ENCODE measurements at regions not wholly inside any gene's neighbourhood (a gene's known extent, or its start where the extent isn't known, plus 50 kb on each side); places are given as distances from the start of the nearest gene placed in this dataset.

DNA sequence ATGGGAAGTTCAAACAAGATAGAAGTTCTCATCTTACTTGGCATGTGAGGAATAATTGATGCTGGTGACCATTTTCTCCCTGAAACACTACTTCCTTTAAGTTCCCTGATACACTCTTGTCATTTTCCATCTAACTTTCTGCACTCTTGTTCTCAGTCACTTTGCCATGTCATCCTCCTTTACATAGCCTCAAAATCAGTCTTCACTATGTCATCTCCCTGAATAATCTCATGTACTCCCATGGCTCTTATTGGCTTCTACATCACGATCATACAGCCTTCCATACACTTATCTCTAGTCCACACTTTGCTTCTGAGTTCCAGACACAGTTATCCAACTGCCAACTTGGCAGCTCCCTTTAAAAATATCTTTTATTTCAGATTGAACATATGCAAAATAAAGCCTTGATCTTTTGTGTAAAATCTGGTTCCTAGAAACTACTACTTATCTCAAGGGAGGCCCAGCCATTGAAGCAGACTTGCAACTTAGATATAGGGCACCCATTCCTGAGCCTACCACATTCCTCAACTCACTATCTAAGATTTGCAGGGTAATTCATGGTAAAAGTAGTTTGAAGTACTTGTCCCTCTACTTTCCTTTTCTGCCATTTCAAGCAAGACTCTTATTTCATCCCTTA, 1070.2 kb upstream of the NXPH2 start:
- TF ChIP-seq SIN3A (IDR thresholded peaks at IDR 0.05; ENCODE audit: borderline replicate concordance, low read depth, low read length) (no peak), CTCF (IDR thresholded peaks at IDR 0.05) (no peak), RAD21 (IDR thresholded peaks at IDR 0.05; ENCODE audit: low read length) (no peak), POLR2AphosphoS5 (IDR thresholded peaks at IDR 0.05; ENCODE audit: low read depth, low read length) (no peak), FOXM1 (IDR thresholded peaks at IDR 0.05; ENCODE audit: low read depth) (no peak), REST (IDR thresholded peaks at IDR 0.05; ENCODE audit: low read depth, low read length) (no peak), MXI1 (IDR thresholded peaks at IDR 0.05; ENCODE audit: low read depth, low read length) (no peak), SMC3 (IDR thresholded peaks at IDR 0.05; ENCODE audit: low read depth, low read length) (no peak)

All from SK-N-SH (cell line).